GM12873 (cell line): ENCODE measurements at regions not wholly inside any gene's neighbourhood (a gene's known extent, or its start where the extent isn't known, plus 50 kb on each side); places are given as distances from the start of the nearest gene placed in this dataset.

Source experiments
- CTCF ChIP-seq: IDR thresholded peaks from 2 replicates; pipeline ENCODE4 v1.5.1; 2012; ENCODE audit warnings: low read depth, mild to moderate bottlenecking, moderate library complexity, low read length, control low read depth; ENCODE audit not compliant: insufficient read depth; ENCODE audit errors: missing control alignments

- no peak for TF ChIP-seq CTCF
These were observed 51.9 kb upstream of the TAPT1 start for GRCh38 chr4:16278178-16278577.
